ENCODE measurements at regions not wholly inside any gene's neighbourhood (a gene's known extent, or its start where the extent isn't known, plus 50 kb on each side); places are given as distances from the start of the nearest gene placed in this dataset.
"Not testable (repeated sequence)": the region's sequence is repeated elsewhere in the genome, so short reads cannot be mapped to it uniquely, and the experiment has no call there.

- no peak for DNase-seq
Measured at GRCh38 chr1:114260805-114261484, 107.3 kb upstream of the SYT6 start.

- DNase-seq, result no peak
Measured at GRCh38 chr1:114259511-114260160, 106.0 kb upstream of the SYT6 start.

DNA sequence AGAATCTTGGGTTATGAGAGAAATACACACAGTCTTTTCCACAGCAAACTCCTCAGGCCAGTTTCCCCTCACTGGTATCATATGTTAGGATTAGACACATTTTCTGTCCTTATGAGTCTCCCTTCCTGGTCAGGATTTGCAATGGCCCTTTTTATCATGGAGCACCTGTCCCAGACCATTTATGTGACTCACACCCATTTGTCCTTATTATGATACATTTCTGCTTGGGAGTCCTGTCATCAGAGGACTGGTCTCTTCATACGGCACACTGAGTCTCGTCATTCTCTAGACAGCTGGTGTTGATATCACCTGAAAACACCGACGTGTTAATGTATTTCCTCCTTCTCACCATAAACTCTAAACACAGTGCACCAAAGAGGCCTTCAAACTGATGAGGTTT lies 105.0 kb upstream of the SYT6 start:
- no peak for DNase-seq

DNA sequence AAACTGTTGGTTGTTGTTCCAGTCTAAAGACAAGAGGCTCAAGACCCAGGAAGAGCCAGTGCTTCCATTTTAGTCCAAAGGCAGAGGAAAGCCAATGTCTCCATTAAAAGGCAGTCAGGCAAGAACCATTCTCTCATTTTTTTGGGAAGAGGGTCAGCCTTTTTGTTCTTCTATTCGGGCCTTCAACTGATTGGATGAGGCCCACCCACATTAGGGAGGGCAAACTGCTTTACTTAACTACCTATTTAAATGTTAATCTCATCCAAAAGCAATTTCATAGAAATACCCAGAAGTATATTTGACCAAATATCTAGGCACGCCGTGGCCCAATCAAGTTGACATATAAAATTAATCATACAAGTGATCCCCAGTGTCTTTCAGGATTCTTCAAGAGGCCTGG lies 104.4 kb upstream of the SYT6 start:
- no peak for DNase-seq

DNA sequence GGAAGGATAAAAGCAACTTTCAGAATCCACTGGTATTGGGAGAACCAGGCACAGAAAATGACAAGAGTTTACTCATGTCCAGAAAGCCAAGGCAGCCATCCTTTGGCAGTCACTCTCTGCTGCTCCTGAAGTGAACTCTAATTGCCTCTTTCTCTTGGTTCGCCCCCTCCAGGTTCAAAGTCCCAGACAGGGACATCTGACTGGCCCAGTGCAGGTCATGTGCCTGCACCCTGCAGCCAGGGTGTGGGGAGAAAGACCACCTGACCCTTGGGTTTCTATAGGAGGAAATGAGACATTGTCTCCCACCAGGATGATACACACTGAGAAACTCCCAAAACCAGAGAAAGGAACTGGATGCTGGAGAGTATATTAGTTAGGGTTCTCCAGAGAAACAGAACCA lies 103.9 kb upstream of the SYT6 start:
- no peak for DNase-seq

- no peak for DNase-seq
Measured at GRCh38 chr1:114253900-114254299, 100.2 kb upstream of the SYT6 start.

- DNase-seq, result no peak
Measured at GRCh38 chr1:114251573-114251939, 97.9 kb upstream of the SYT6 start.

DNA sequence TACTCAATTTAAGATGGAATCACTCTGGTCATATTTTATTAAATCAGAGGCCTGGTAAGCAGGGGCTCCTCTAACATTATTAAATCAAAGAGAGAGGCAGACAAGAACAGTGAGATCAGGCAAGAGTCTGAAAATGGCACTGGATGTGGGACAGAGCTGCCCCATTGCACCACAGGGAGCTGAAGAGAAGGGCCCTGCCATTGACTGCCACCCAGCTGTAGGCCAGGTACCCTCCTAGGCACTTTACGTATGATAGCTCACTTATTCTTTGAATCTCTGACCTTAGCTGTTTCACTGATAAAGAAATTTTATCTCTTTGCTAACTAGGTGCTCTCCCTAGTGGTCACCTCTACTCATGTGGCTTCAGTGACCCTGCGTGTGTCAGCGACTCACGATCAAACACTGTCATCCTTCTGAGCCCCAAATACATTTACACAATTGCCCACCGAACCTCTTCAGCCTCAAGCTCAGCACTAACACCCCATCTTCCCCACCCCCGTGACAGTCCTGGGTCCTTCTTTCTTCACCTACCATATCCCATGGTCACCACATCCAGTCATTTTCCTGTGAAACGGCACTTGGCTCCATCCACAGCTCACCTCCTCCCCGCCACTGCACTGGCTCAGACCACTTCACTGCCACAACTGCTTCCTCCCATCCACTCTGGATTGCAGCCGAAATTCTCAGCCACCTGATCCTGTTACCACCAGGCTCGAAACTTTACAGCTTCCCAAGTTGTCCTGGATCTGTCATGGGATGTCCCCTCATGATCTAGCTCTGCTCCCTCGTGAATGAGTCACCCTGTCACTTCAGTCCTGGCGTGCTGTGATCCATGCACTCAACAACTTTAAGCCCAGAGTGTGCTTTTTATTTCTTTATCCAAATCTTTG lies 97.3 kb upstream of the SYT6 start:
- DNase-seq, result no peak

DNA sequence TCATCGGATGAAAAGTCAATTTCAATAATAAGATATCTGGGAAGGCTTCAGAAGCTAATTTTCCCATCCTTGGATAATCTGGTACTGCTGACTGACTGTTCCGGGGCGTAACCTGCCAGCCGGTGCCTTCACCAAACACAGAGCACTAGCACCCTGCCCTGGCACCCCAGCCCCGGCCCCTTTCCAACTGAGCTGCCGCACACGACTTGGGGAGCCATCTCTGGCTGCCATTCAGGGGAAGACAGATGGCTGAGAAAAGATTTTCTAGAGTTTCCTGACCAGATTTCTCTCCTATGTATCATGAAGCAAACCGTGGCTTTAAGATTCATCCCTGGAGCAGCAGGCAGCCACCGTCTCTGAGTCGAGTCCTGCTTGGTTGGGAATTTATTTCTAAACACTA lies 96.0 kb upstream of the SYT6 start:
- no peak for DNase-seq

DNA sequence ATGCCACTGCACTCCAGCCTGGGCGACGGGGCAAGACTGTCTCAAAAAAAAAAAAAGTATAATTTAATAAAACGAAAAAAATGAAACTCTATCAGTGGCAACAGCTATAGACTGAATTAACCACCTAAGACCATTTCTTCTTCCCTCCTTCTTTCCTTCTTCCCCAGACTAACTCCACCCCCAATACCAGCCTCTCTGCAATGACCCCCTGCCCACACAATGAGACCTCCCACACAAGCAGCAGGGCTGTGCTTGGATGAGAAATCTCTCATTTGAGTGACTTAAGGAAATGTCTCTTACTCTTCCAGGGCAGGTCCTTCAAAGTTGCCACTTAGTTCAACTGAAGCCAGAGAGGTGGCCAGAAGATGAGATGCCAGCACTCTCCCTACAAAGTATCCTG lies 94.5 kb upstream of the SYT6 start:
- no peak for DNase-seq

DNA sequence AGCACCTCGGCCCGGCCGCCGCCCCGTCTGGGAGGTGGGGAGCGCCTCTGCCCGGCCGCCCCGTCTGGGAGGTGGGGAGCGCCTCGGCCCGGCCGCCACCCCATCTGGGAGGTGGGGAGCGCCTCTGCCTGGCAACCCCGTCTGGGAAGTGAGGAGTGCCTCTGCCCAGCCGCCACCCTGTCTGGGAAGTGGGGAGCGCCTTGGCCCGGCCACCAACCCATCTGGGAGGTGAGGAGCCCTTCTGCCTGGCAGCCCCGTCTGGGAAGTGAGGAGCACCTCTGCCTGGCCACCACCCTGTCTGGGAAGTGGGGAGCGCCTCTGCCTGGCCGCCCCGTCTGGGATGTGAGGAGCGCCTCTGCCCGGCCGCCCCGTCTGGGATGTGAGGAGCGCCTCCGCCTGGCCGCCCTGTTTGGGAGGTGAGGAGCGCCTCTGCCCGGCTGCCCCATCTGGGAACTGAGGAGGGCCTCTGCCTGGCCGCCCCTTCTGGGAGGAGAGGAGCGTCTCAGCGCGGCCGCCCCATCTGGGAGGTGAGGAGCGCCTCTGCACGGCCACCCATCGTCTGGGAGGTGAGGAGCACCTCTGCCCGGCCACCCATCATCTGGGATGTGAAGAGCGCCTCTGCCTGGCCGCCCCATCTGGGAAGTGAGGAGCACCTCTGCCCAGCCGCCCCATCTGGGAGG lies 89.0 kb upstream of the SYT6 start:
- DNase-seq, result not testable (repeated sequence)

- DNase-seq, result no peak
Measured at GRCh38 chr1:114238053-114238452, 84.4 kb upstream of the SYT6 start.

GRCh38 chr1:114236517-114236916 lies 82.8 kb upstream of the SYT6 start:
- DNase-seq, result no peak

GRCh38 chr1:114235960-114236359 lies 82.3 kb upstream of the SYT6 start:
- DNase-seq, result no peak

DNA sequence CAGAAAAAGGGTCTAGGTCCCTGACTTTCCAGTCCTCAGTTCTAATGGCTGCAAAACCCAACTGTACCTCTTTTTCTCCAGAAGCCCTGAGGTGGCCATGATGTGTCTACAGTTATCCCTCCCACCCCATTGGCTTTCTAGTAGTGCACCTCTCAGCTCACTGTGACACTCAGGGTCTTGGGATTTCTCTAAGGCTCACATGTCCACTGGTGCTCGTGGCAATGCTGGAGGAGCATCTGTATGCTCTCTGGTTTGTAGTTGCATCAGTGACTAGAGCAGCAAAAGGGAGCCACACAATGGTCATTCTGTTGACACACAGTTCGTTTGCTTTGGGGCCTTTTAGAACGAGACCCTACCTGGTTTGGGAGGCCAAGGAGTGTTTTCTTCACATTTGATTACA lies 81.6 kb upstream of the SYT6 start:
- DNase-seq, result no peak

DNA sequence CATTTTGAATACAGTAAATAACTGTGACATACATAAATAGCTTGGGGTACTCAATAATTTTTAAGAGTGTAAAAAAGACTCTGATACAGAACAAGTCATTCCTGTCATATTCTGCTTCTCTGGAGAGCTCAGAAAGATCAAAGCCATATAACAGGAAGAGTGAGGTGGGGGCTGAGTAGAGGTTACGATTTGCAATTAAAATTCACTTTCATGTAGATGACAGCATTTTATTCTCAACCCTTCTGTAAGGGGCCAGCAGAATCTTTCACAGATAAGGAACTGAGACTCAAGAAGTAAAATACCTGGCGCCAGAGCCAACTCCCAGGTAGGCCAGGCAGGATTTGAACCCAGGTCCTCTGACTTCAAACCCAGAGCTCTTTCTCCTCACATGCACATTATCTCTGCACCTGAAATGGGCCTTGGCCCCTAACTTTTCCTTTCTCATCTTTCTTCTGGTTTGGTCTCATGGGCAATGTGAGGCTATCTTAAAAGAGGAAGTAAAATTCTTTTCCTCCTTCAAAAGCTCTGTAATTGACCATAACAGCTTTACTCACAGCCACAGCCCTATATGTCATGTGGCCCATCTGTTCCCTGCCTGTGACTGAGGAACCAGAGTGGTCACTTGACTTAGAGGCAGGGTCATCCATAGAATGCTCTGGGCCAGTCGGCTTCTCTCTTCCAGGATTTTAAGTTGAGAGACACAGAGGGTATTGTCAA lies 80.9 kb upstream of the SYT6 start:
- DNase-seq, result no peak

- no peak for DNase-seq
Measured at GRCh38 chr1:114232691-114233090, 79.0 kb upstream of the SYT6 start.

- no peak for DNase-seq
Measured at GRCh38 chr1:114231301-114231700, 77.6 kb upstream of the SYT6 start.

DNA sequence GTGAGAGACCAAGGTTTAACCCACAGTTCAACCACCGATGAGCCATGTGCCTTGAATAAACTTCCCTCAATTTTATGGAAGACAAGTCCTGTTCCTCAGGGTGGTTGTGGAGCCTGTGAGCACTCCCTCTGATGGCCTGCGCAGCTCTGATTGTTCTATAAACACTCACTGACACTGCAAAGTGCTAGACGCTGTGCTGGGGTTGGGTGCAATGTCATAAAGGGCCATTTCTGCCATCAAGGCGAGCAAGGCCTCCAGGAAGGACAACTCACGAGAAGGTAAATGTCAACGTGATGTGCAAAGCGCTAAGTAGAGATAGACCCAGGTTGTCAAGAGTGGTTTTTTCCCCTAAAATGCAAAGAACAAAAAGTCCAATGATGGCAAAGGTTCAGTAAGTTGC lies 75.7 kb upstream of the SYT6 start:
- DNase-seq, result no peak

- no peak for DNase-seq
Measured at GRCh38 chr1:114227059-114227458, 73.4 kb upstream of the SYT6 start.

DNA sequence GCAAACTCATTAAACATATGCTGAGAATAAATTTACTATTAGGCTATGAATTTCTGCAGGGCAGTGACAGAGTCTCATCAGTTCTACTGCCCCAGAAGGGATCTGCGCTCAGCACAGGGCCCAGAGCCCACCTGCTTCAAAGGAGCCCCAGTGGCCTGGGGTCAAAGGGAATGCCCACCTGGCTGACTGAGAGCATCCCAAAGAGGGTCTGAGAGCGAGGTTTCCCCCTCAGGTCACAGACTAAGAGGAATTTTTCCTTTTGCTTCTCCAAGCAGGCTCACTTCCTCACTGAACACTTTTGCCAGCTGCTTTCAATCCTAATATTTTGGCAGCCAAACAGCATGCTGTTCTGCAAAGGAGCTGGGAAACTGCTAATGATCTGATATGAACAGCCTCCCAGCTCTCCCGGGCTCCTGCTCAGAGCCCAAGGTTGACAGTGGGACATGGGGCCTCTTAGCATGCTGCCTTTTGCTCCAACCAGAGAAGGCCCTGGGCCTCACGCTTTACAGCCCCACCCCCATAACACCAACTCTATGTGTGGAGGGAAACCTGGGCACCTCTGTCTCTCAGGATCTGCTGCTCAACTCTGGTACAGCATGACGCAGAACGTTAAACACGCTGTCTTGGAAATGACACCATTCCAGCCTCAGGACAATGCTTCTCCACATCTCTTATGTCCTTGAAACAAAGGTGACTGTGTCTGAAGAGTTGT lies 70.7 kb upstream of the SYT6 start:
- DNase-seq, result no peak

DNA sequence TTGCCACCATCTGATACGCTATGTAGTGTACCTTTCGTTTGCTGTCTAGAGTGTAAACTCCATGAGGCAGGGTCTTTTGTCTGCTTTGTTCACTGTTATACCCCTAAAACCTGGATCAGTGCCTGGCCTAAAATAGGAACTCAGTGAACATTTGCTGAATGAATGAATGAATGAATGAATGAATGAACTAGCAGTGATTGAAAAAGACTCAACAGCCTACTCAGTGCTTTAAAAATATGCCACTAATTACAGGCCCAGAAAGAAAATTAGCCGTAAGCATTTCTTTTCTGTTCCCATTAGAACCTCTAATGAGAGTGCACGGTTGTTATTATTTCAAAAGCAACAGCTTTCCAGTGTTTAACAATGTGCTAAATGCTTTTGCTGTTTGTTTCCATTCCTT lies 69.3 kb upstream of the SYT6 start:
- DNase-seq, result no peak
